HS-27A (cell line): ENCODE measurements at regions not wholly inside any gene's neighbourhood (a gene's known extent, or its start where the extent isn't known, plus 50 kb on each side); places are given as distances from the start of the nearest gene placed in this dataset.
"Not testable (repeated sequence)": the region's sequence is repeated elsewhere in the genome, so short reads cannot be mapped to it uniquely, and the experiment has no call there.

ENCODE experiments used
- DNase-seq: peaks from one replicate; pipeline ENCODE4 v3.0.0-alpha.2; 2012; ENCODE audit warnings: low read depth, missing footprints

- DNase-seq, result no peak
Measured at GRCh38 chr4:128649161-128649560, 160.3 kb upstream of the JADE1 start.

- DNase-seq, result no peak
Measured at GRCh38 chr4:128648021-128648420, 161.5 kb upstream of the JADE1 start.

- DNase-seq, result not testable (repeated sequence)
Measured at GRCh38 chr4:128646893-128647292, 162.6 kb upstream of the JADE1 start.

- not testable (repeated sequence) for DNase-seq
Measured at GRCh38 chr4:128644693-128645654, 164.5 kb upstream of the JADE1 start.

GRCh38 chr4:128644107-128644506 is 165.4 kb upstream of the JADE1 start:
- DNase-seq, result not testable (repeated sequence)

- not testable (repeated sequence) for DNase-seq
Measured at GRCh38 chr4:128641566-128641965, 167.9 kb upstream of the JADE1 start.

GRCh38 chr4:128639541-128640270 is 169.8 kb upstream of the JADE1 start:
- no peak for DNase-seq

- no peak for DNase-seq
Measured at GRCh38 chr4:128636906-128637305, 172.6 kb upstream of the JADE1 start.

- DNase-seq, result no peak
Measured at GRCh38 chr4:128635955-128636560, 173.4 kb upstream of the JADE1 start.

- DNase-seq, result no peak
Measured at GRCh38 chr4:128635141-128635954, 174.2 kb upstream of the JADE1 start.

- DNase-seq, result no peak
Measured at GRCh38 chr4:128633067-128633466, 176.4 kb upstream of the JADE1 start.

GRCh38 chr4:128630871-128631270 is 178.6 kb upstream of the JADE1 start:
- DNase-seq, result no peak

- no peak for DNase-seq
Measured at GRCh38 chr4:128623508-128624215, 185.8 kb upstream of the JADE1 start.

- not testable (repeated sequence) for DNase-seq
Measured at GRCh38 chr4:128620279-128620965, 189.1 kb upstream of the JADE1 start.

GRCh38 chr4:128615197-128615596 is 194.3 kb upstream of the JADE1 start:
- no peak for DNase-seq

- DNase-seq, result no peak
Measured at GRCh38 chr4:128608006-128608405, 201.5 kb upstream of the JADE1 start.

- DNase-seq, result peak; percentile 23
Measured at GRCh38 chr4:128606173-128606572, 203.3 kb upstream of the JADE1 start.

GRCh38 chr4:128604840-128605239 is 204.7 kb upstream of the JADE1 start:
- DNase-seq, result no peak

GRCh38 chr4:128604204-128604603 is 205.3 kb upstream of the JADE1 start:
- DNase-seq, result no peak

GRCh38 chr4:128603081-128603480 is 206.4 kb upstream of the JADE1 start:
- DNase-seq, result no peak
